GM19023 (cell line): ENCODE measurements at regions not wholly inside any gene's neighbourhood (a gene's known extent, or its start where the extent isn't known, plus 50 kb on each side); places are given as distances from the start of the nearest gene placed in this dataset.
"Not testable (repeated sequence)": the region's sequence is repeated elsewhere in the genome, so short reads cannot be mapped to it uniquely, and the experiment has no call there.

Source experiments
- ATAC-seq: cut with Tn5 transposase; IDR thresholded peaks from one replicate; pipeline ENCODE4 v1.9.1; 2021; ENCODE audit warnings: mild to moderate bottlenecking, moderate library complexity; ENCODE audit not compliant: unreplicated experiment

GRCh38 chr13:30071969-30072817 is 221.8 kb upstream of the UBL3 start:
- ATAC-seq = no peak

GRCh38 chr13:30065181-30065580 is 214.8 kb upstream of the UBL3 start:
- ATAC-seq = no peak

GRCh38 chr13:30063892-30064291 is 213.5 kb upstream of the UBL3 start:
- no peak for ATAC-seq

GRCh38 chr13:30061217-30061616 is 210.8 kb upstream of the UBL3 start:
- ATAC-seq = no peak

- ATAC-seq = no peak
Observed at GRCh38 chr13:30058429-30058828, 208.0 kb upstream of the UBL3 start.

GRCh38 chr13:30054546-30054945 is 204.1 kb upstream of the UBL3 start:
- ATAC-seq = not testable (repeated sequence)

GRCh38 chr13:30053939-30054338 is 203.5 kb upstream of the UBL3 start:
- no peak for ATAC-seq

GRCh38 chr13:30052120-30052519 is 201.7 kb upstream of the UBL3 start:
- no peak for ATAC-seq

GRCh38 chr13:30051531-30052060 is 201.2 kb upstream of the UBL3 start:
- no peak for ATAC-seq

GRCh38 chr13:30049692-30050091 is 199.3 kb upstream of the UBL3 start:
- ATAC-seq = no peak

- ATAC-seq = no peak
Observed at GRCh38 chr13:30047154-30047874, 196.9 kb upstream of the UBL3 start.

GRCh38 chr13:30045916-30046704 is 195.7 kb upstream of the UBL3 start:
- ATAC-seq = no peak

- ATAC-seq = no peak
Observed at GRCh38 chr13:30044932-30045331, 194.5 kb upstream of the UBL3 start.

- no peak for ATAC-seq
Observed at GRCh38 chr13:30043631-30043925, 193.2 kb upstream of the UBL3 start.

GRCh38 chr13:30042891-30043630 is 192.6 kb upstream of the UBL3 start:
- ATAC-seq = no peak

GRCh38 chr13:30042272-30042671 is 191.9 kb upstream of the UBL3 start:
- no peak for ATAC-seq

- ATAC-seq = no peak
Observed at GRCh38 chr13:30039511-30039911, 189.1 kb upstream of the UBL3 start.

GRCh38 chr13:30038884-30039283 is 188.5 kb upstream of the UBL3 start:
- no peak for ATAC-seq

- no peak for ATAC-seq
Observed at GRCh38 chr13:30037766-30038165, 187.3 kb upstream of the UBL3 start.

- no peak for ATAC-seq
Observed at GRCh38 chr13:30037306-30037705, 186.9 kb upstream of the UBL3 start.

GRCh38 chr13:30034458-30034795 is 184.0 kb upstream of the UBL3 start:
- no peak for ATAC-seq
